Hepatocyte (in vitro differentiated cells): ENCODE measurements at regions not wholly inside any gene's neighbourhood (a gene's known extent, or its start where the extent isn't known, plus 50 kb on each side); places are given as distances from the start of the nearest gene placed in this dataset.

Experiments
- CTCF ChIP-seq: fragments of 200-600 bp; sonication (generic); IDR thresholded peaks from 2 replicates; pipeline ENCODE4 v1.5.1; 2016; ENCODE audit warnings: antibody characterized with exemption, mild to moderate bottlenecking; ENCODE audit not compliant: poor library complexity
- EZH2 ChIP-seq: fragments of 200-600 bp; sonication (generic); IDR thresholded peaks from 2 replicates; pipeline ENCODE4 v1.6.1; 2016; ENCODE audit warnings: antibody characterized with exemption, mild to moderate bottlenecking, borderline replicate concordance
- EZH2phosphoT487 ChIP-seq: fragments of 200-600 bp; sonication (generic); IDR thresholded peaks from one replicate; pipeline ENCODE4 v1.6.1; 2018; ENCODE audit warnings: antibody characterized with exemption, mild to moderate bottlenecking, low read depth, moderate library complexity; ENCODE audit not compliant: unreplicated experiment, severe bottlenecking

GRCh38 chr18:77573571-77573970, 323.9 kb downstream of the GALR1 start:
- TF ChIP-seq CTCF, result no peak
- no peak for TF ChIP-seq EZH2
- TF ChIP-seq EZH2phosphoT487, result no peak
